ENCODE measurements at regions not wholly inside any gene's neighbourhood (a gene's known extent, or its start where the extent isn't known, plus 50 kb on each side); places are given as distances from the start of the nearest gene placed in this dataset.
"Not testable (repeated sequence)": the region's sequence is repeated elsewhere in the genome, so short reads cannot be mapped to it uniquely, and the experiment has no call there.

- DNase-seq: no peak
Measured at GRCh38 chrX:39418731-39419638, 617.7 kb downstream of the MID1IP1 start.

- DNase-seq: no peak
Measured at GRCh38 chrX:39421006-39421405, 619.7 kb downstream of the MID1IP1 start.

- no peak for DNase-seq
Measured at GRCh38 chrX:39425124-39425806, 624.0 kb downstream of the MID1IP1 start.

DNA sequence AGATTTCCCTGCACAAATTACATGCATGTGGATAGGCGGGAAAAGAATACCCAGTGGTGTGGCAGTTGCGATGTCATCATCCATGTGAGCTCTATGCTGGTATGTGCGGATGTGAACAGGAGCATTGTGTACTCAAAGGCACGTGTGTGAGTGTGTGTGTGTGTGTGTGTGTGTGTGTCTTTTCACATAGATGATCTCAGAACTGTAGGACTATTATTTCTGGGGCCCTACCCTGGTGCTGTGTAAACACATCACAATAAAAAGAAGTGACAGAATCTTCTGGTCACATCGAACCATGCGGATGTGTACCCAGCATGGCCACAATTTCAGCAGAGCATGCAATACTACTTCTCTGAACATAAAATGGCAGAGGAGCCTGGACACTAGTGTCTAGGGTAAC is 624.8 kb downstream of the MID1IP1 start:
- DNase-seq: no peak

DNA sequence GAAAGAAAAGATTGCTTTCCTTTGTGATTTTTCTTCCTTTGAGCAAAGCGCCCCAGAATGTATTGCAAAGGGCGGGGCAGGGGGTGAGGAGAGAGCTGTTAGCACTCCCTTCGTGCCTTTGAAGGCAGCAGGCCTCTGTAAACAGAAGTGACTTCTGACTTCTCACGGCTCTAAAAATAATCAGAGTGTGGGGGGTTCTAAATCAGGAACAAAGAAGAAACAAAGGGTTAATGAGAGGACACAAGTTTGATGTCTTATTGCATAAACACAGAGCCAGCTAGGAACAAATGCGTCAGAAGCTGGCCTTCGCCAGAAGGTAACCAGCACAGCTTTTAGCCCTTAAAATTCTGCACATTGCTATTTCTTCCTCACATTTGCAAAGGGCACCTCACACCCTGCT is 626.2 kb downstream of the MID1IP1 start:
- DNase-seq: no peak

DNA sequence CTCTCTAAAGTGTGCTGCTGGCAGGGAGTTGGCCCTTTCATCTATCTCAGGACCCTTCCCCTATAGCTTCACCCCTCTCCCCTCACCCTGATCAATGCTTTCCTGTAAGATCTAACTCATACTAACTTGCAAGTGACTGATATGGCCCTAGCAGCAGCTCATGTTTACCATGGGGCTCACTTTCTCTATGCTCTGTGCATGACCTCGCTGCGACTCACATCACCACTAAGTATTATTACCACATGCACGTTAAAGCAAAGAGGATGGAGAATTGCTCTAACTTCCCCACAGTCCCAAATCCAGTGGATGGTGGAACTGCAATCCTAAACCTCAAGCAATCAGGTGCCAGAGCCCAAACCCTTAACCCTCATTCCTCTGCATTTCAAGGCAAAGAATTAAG is 626.6 kb downstream of the MID1IP1 start:
- DNase-seq: no peak

DNA sequence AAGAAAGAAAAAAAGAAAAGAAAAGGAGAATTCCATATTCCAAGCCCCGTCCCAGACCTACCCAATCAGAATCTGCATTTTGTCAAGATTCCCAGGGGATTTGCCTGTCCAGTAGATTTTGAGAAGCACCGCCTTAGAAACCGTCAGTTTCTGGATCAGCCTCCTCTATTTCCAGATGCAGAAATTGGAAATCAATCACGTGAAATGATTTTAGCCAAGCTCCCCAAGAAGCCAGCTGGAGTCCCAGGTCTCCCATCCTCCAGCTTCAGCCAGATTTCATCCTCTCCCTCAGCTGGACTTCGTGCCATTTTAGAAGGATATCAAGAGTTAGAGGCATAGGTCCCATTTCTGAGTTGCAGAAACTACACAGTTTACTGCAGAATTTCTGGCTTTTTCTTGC is 629.3 kb downstream of the MID1IP1 start:
- no peak for DNase-seq

GRCh38 chrX:39431893-39432292 is 630.6 kb downstream of the MID1IP1 start:
- DNase-seq: no peak

- not testable (repeated sequence) for DNase-seq
Measured at GRCh38 chrX:39434671-39435070, 633.4 kb downstream of the MID1IP1 start.

GRCh38 chrX:39436538-39436937 is 635.3 kb downstream of the MID1IP1 start:
- DNase-seq: not testable (repeated sequence)

GRCh38 chrX:39437670-39438441 is 636.6 kb downstream of the MID1IP1 start:
- DNase-seq: no peak

GRCh38 chrX:39438603-39439602 is 637.6 kb downstream of the MID1IP1 start:
- no peak for DNase-seq

GRCh38 chrX:39439906-39440798 is 638.9 kb downstream of the MID1IP1 start:
- DNase-seq: no peak

DNA sequence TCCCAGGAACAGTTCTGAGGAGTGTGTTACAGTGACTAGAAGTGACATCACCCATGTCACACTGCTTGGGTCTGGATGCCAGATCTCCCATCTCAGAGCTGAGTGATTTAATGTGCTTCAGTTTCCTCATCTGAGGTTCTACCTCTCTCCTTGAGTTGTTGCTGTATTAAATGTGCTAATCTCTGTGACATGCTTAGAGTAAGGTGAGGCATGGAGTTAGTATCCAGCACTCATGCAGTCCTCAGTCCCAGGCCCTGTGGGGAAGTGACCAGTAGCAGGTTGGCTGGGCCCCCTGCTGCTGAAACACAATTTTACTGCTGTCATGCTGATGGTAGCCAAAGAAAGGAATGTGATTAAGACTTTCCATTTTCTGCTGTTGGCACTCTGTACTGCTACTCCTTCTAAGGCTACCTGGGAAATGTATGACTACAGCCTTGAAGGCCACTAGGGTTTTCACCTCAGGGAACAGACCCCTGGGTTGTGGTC is 639.6 kb downstream of the MID1IP1 start:
- no peak for DNase-seq

- no peak for DNase-seq
Measured at GRCh38 chrX:39442332-39442731, 641.1 kb downstream of the MID1IP1 start.

- no peak for DNase-seq
Measured at GRCh38 chrX:39443240-39443639, 642.0 kb downstream of the MID1IP1 start.

GRCh38 chrX:39445336-39445735 is 644.1 kb downstream of the MID1IP1 start:
- no peak for DNase-seq

DNA sequence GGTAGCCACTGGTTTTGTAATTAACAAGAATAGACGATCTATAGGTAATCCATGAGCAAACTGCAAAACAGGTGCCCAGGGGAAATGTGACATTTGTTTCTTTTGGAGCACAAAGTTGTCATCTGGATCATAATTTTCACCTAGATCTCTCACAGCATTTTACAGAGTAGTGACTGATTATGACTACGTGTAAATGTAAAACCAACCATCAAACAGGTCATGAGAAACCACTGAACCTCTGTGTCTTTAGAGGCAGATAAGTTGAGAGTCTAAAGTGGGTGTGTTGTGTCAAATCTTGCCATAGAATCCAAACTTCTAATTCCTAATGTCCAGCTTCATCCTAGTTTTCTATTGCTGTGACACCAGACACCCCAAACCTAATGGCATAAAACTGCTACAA is 648.1 kb downstream of the MID1IP1 start:
- no peak for DNase-seq

DNA sequence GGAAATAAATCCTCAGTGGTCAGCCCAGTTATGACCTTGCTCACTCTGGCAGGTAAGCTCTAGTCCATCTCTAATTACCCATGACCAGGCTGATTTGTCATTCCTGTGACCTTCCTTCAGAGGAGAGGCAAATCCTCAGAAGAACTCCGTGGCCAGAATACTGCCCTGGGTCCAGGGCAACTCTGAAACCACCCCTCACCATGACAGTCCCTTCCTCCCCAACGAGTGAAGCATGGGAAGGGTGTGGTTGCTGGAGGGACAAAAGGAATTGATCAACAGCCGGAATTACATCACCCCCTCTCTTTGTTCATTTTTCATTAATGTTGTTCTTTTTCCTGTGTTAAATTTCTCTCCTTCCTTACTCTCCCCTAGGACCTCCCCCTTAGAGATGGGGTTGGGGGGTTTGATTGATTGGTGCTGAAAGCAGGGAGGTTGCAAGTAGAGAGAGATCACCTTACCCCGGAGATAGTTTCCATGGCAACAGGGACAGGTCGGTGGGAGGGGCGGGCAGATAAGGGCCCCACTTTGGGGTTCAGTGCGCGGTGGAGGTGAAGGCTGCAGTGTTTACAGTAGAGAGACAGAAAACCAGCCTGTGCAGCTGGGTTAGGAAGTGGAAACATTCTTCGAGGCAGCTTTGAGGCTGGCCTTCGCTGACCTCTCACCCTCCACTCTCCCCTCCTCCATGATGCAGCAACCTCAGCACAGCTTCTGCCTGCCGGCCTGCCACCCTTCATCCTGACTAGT is 647.4 kb downstream of the BCOR start:
- DNase-seq: no peak

- no peak for DNase-seq
Measured at GRCh38 chrX:39451046-39451445, 646.7 kb downstream of the BCOR start.
